Tibial artery (tissue), 4 donors: ENCODE measurements at regions not wholly inside any gene's neighbourhood (a gene's known extent, or its start where the extent isn't known, plus 50 kb on each side); places are given as distances from the start of the nearest gene placed in this dataset.
A peak's percentile ranks its signal among the peaks of the same experiment; 100 is the strongest.
"Not testable (repeated sequence)": the region's sequence is repeated elsewhere in the genome, so short reads cannot be mapped to it uniquely, and the experiment has no call there.

Experiments used
- DNase-seq, 2 donors: peaks; one replicate each; pipeline ENCODE4 v3.0.0-alpha.2; 2019
- H3K27ac ChIP-seq, 2 donors: fragments of 200-600 bp; sonication (generic) in 1 of 2; 1 replicate in 1 of 2; 2 replicates in 1 of 2; pipeline ENCODE4 v1.5.1; 2018 to 2019; ENCODE audit warnings: mild to moderate bottlenecking in 1 of 2
- H3K27me3 ChIP-seq, 2 donors: fragments of 200-600 bp; sonication (generic) in 1 of 2; one replicate each; pipeline versions ENCODE4 v1.5.1 to v1.6.0; 2016 to 2019
- H3K36me3 ChIP-seq, 3 donors: fragments of 200-600 bp; sonication (generic) in 2 of 3; one replicate each; pipeline ENCODE4 v1.5.1; 2016 to 2019; ENCODE audit warnings: mild to moderate bottlenecking in 2 of 3
- H3K4me1 ChIP-seq, 4 donors: fragments of 200-600 bp; sonication (generic) in 2 of 4; 1 replicate in 3 of 4; 2 replicates in 1 of 4; pipeline ENCODE4 v1.5.1; 2016 to 2019
- H3K4me3 ChIP-seq, 2 donors: fragments of 200-600 bp; sonication (generic) in 1 of 2; 1 replicate in 1 of 2; 2 replicates in 1 of 2; pipeline ENCODE4 v1.5.1; 2018 to 2019; ENCODE audit warnings: mild to moderate bottlenecking in 2 of 2
- H3K9me3 ChIP-seq, 3 donors: fragments of 200-600 bp; sonication (generic) in 1 of 3; one replicate each; pipeline ENCODE4 v1.5.1; 2016 to 2019
- CTCF ChIP-seq, 2 experiments: fragments of 200-600 bp in 1 of 2; fragments of 450-650 bp in 1 of 2; IDR thresholded peaks; one replicate each; pipeline ENCODE4 v1.5.1; 2017 to 2019; ENCODE audit warnings: antibody characterized with exemption in 2 of 2, mild to moderate bottlenecking in 1 of 2, moderate library complexity in 1 of 2
- intact Hi-C: fragments of 100-400 bp; cut with DNase I; formaldehyde crosslinking; loops from one replicate; pipeline ENCODE4 v1.15.0; 2023; ENCODE audit warnings: low total_unique reads

GRCh38 chr17:45639297-45639849 is 144.7 kb upstream of the CRHR1 start:
- peaks cover 0 to 51% (median 15%) of the 10 kb centered on the region in 3 donors for H3K36me3 ChIP-seq
- intact Hi-C loops: no loop called here
- H3K27me3 ChIP-seq: peaks cover 0 to 9% of the 10 kb centered on the region in 2 donors
- no peaks in the 10 kb centered on the region for H3K9me3 ChIP-seq
- no peak overlapping the region for H3K4me3 ChIP-seq
- no peaks in the 10 kb centered on the region for H3K4me1 ChIP-seq
- no peak overlapping the region for H3K27ac ChIP-seq
- TF ChIP-seq CTCF (IDR thresholded peaks at IDR 0.05): no peak
- DNase-seq: peak in 1 of 2 donors; percentile 19

- DNase-seq: peak; percentile 60 to 73
- Histone ChIP-seq H3K27ac (no peak overlapping the region), H3K9me3 (no peaks in the 10 kb centered on the region), H3K27me3 (peaks cover 0 to 9% of the 10 kb centered on the region in 2 donors), H3K4me3 (no peak overlapping the region), H3K4me1 (no peaks in the 10 kb centered on the region), H3K36me3 (peaks cover 0 to 42% (median 15%) of the 10 kb centered on the region in 3 donors)
- intact Hi-C loops: loop anchor here (2.0 kb wide), 1 partner anchor 195 kb away; no protein-coding TSS in a partner anchor
- TF ChIP-seq CTCF (IDR thresholded peaks at IDR 0.05): peak; percentile 88 to 98
These were observed 143.8 kb upstream of the CRHR1 start for GRCh38 chr17:45640141-45640850.

GRCh38 chr17:45641541-45641940 is 142.6 kb upstream of the CRHR1 start:
- DNase-seq: peak in 1 of 2 donors; percentile 42
- Histone ChIP-seq H3K4me3 (no peak overlapping the region), H3K9me3 (no peaks in the 10 kb centered on the region), H3K27ac (no peak overlapping the region), H3K4me1 (no peaks in the 10 kb centered on the region), H3K27me3 (peaks cover 0 to 14% of the 10 kb centered on the region in 2 donors), H3K36me3 (peaks cover 0 to 29% (median 15%) of the 10 kb centered on the region in 3 donors)
- intact Hi-C loops: loop anchor here (2.0 kb wide), 1 partner anchor 193 kb away; no protein-coding TSS in a partner anchor
- TF ChIP-seq CTCF (IDR thresholded peaks at IDR 0.05): no peak

- peaks cover 0 to 13% (median 7%) of the 10 kb centered on the region in 3 donors for H3K36me3 ChIP-seq
- H3K4me3 ChIP-seq: no peak overlapping the region
- TF ChIP-seq CTCF (IDR thresholded peaks at IDR 0.05): no peak
- intact Hi-C loops: no loop called here
- DNase-seq: peak in 1 of 2 donors; percentile 11
- no peaks in the 10 kb centered on the region for H3K9me3 ChIP-seq
- H3K27ac ChIP-seq: no peak overlapping the region
- H3K4me1 ChIP-seq: no peaks in the 10 kb centered on the region
- peaks cover 0 to 34% of the 10 kb centered on the region in 2 donors for H3K27me3 ChIP-seq
These were observed 140.5 kb upstream of the CRHR1 start for GRCh38 chr17:45643591-45643990.

- H3K36me3 ChIP-seq, H3K4me3 ChIP-seq, DNase-seq, H3K27ac ChIP-seq, H3K4me1 ChIP-seq, H3K9me3 ChIP-seq, intact Hi-C loops: not testable (repeated sequence)
- H3K27me3 ChIP-seq: peaks cover 0 to 45% of the 10 kb centered on the region in 2 donors
These were observed 139.5 kb upstream of the CRHR1 start for GRCh38 chr17:45644637-45645036.

- no peak for DNase-seq
- Histone ChIP-seq H3K27me3 (peaks cover 0 to 52% of the 10 kb centered on the region in 2 donors), H3K36me3 (no peaks in the 10 kb centered on the region), H3K4me3 (no peak overlapping the region), H3K27ac (no peak overlapping the region), H3K4me1 (no peaks in the 10 kb centered on the region), H3K9me3 (no peaks in the 10 kb centered on the region)
- TF ChIP-seq CTCF (IDR thresholded peaks at IDR 0.05): no peak
- intact Hi-C loops: no loop called here
These were observed 138.8 kb upstream of the CRHR1 start for GRCh38 chr17:45645330-45645729.
